ENCODE measurements at regions not wholly inside any gene's neighbourhood (a gene's known extent, or its start where the extent isn't known, plus 50 kb on each side); places are given as distances from the start of the nearest gene placed in this dataset.

DNA sequence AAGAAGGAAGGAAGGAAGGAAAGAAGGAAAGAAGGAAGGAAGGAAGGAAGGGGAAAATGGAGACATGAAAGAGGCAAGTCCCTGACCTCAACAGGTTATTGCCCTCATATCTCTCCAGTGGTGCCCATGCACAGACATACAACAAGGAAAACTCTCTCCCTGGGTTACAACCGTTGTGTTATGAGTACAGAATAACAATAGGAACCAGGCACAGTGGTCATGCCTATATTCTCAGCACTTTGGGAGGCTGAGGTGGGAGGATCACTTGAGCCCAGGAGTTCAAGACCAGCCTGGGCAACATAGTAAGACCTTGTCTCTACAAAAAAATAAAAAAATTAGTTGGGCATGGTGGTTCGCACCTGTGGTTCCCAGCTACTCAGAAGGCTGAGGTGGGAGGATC, 139.4 kb upstream of the HMGA2 start:
- Histone ChIP-seq H3K4me3 (ENCODE audit: low read depth in 1 of 3, low read length in 3 of 3) (no peak overlapping the region), H3K4me1 (ENCODE audit: control insufficient read depth in 3 of 3, insufficient read depth in 2 of 3, low read depth in 1 of 3, low read length in 2 of 3) (no peaks in the 10 kb centered on the region), H3K9me3 (ENCODE audit: control insufficient read depth in 2 of 2, insufficient read depth in 1 of 2, low read depth in 1 of 2, low read length in 1 of 2) (no peaks in the 10 kb centered on the region), H3K36me3 (ENCODE audit: control insufficient read depth in 3 of 3, insufficient read depth in 2 of 3, low read depth in 1 of 3, low read length in 3 of 3) (no peaks in the 10 kb centered on the region), H3K27ac (ENCODE audit: low read depth in 1 of 3, low read length in 2 of 3) (no peak overlapping the region), H3K27me3 (ENCODE audit: control insufficient read depth in 3 of 3, insufficient read depth in 3 of 3, low read length in 3 of 3) (no peaks in the 10 kb centered on the region)
- DNase-seq, result no peak
- WGBS, 3 donors, result 59 to 83% (median 70%) methylated on average over 2 of the region's 2 CpGs
- FAIRE-seq, result no peak

DNA sequence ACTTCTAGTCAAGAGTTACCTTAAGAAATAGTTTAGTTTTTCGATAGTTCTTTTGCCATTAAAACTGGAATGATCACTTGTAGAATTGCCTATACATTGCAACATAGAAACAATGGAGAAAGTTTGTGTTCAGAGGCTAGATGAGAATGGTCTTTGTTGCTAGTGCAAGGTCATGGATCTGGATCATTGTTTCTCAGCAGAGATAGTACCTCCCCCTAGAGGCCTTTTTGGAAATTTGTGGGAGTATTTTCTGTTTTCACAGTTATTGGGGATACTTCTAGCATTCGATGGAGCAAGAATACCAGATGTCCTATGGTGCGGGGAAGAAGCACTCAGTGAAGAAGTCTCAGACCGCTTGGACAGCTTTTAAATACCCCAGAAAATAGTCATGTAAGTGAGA, 138.8 kb upstream of the HMGA2 start:
- H3K4me1 ChIP-seq (ENCODE audit: control insufficient read depth in 3 of 3, insufficient read depth in 2 of 3, low read depth in 1 of 3, low read length in 2 of 3), result no peaks in the 10 kb centered on the region
- no peak overlapping the region for H3K4me3 ChIP-seq (ENCODE audit: low read depth in 1 of 3, low read length in 3 of 3)
- no peaks in the 10 kb centered on the region for H3K36me3 ChIP-seq (ENCODE audit: control insufficient read depth in 3 of 3, insufficient read depth in 2 of 3, low read depth in 1 of 3, low read length in 3 of 3)
- no peaks in the 10 kb centered on the region for H3K27me3 ChIP-seq (ENCODE audit: control insufficient read depth in 3 of 3, insufficient read depth in 3 of 3, low read length in 3 of 3)
- H3K27ac ChIP-seq (ENCODE audit: low read depth in 1 of 3, low read length in 2 of 3), result no peak overlapping the region
- DNase-seq (peak; percentile 25 to 26), FAIRE-seq (no peak)
- no peaks in the 10 kb centered on the region for H3K9me3 ChIP-seq (ENCODE audit: control insufficient read depth in 2 of 2, insufficient read depth in 1 of 2, low read depth in 1 of 2, low read length in 1 of 2)
- WGBS, 3 donors, result 59 to 71% (median 65%) methylated on average over 4 of the region's 4 CpGs

DNA sequence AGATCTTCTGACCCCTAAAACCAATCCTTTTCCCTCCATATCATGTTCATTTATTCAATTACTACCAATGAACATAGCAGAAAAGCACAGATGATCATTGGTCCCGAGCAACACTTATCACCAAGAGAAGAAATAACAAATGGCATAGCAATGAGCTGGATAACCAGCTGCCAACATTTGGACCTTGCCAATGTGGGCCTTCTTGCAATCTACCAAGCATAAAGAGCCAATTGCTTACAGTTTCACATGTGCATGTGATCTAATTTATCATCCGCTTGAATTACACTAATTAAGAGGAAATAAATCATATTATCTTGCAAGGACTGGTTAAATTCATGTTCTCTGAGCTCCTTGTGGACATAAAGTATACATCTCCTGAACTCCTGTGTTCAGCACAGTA, 134.8 kb upstream of the HMGA2 start:
- H3K27me3 ChIP-seq (ENCODE audit: control insufficient read depth in 3 of 3, insufficient read depth in 3 of 3, low read length in 3 of 3), result no peaks in the 10 kb centered on the region
- FAIRE-seq (no peak), DNase-seq (no peak)
- no peak overlapping the region for H3K4me3 ChIP-seq (ENCODE audit: low read depth in 1 of 3, low read length in 3 of 3)
- H3K9me3 ChIP-seq (ENCODE audit: control insufficient read depth in 2 of 2, insufficient read depth in 1 of 2, low read depth in 1 of 2, low read length in 1 of 2), result no peaks in the 10 kb centered on the region
- no peak overlapping the region for H3K27ac ChIP-seq (ENCODE audit: low read depth in 1 of 3, low read length in 2 of 3)
- no peaks in the 10 kb centered on the region for H3K4me1 ChIP-seq (ENCODE audit: control insufficient read depth in 3 of 3, insufficient read depth in 2 of 3, low read depth in 1 of 3, low read length in 2 of 3)
- 71 to 84% (median 74%) methylated on average over 2 of the region's 2 CpGs for WGBS, 3 donors
- H3K36me3 ChIP-seq (ENCODE audit: control insufficient read depth in 3 of 3, insufficient read depth in 2 of 3, low read depth in 1 of 3, low read length in 3 of 3), result no peaks in the 10 kb centered on the region

DNA sequence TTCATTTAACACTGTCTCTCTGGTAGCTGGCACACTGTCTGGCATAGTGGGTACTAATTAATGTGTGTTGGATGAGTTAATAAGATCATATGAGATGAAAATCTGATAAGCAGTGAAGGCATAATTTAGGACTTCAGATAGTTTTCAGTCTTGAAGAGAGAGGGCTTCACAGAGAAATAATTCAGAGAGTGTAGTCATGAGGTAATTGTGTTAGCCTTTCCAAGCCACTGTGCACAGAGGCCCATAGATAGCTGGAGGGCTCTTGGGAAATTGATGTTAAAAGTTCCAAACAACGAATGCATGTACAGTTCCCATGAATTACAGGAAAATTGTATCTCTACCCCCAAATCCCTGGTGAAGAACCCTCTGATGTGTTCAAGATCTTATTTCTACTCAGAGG, 133.8 kb upstream of the HMGA2 start:
- no peak for FAIRE-seq
- H3K27ac ChIP-seq (ENCODE audit: low read depth in 1 of 3, low read length in 2 of 3), result no peak overlapping the region
- no peak for DNase-seq
- 68 to 75% (median 74%) methylated on average over 1 of the region's 1 CpG for WGBS, 3 donors
- no peaks in the 10 kb centered on the region for H3K27me3 ChIP-seq (ENCODE audit: control insufficient read depth in 3 of 3, insufficient read depth in 3 of 3, low read length in 3 of 3)
- no peaks in the 10 kb centered on the region for H3K36me3 ChIP-seq (ENCODE audit: control insufficient read depth in 3 of 3, insufficient read depth in 2 of 3, low read depth in 1 of 3, low read length in 3 of 3)
- no peaks in the 10 kb centered on the region for H3K9me3 ChIP-seq (ENCODE audit: control insufficient read depth in 2 of 2, insufficient read depth in 1 of 2, low read depth in 1 of 2, low read length in 1 of 2)
- no peak overlapping the region for H3K4me3 ChIP-seq (ENCODE audit: low read depth in 1 of 3, low read length in 3 of 3)
- peaks cover 0 to 1% (median 0%) of the 10 kb centered on the region in 3 donors for H3K4me1 ChIP-seq (ENCODE audit: control insufficient read depth in 3 of 3, insufficient read depth in 2 of 3, low read depth in 1 of 3, low read length in 2 of 3)

DNA sequence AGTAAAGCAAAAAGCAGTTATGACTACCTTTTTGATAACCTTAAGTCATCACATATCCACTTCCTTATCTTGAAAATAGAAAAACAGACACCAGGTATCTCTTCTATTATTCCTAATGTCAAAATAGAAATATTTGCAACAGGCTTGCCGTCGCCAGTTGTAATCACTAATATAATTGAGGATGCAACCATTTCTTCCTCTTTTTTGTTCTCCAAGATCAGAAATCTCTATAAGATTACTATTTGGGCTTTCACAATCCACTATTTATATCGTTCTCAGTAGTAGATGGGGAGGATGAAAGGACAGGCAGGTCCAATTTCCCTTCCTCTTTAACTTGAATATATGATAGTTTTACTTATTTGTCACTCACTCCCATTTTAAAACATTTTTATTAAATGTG, 130.2 kb upstream of the HMGA2 start:
- Histone ChIP-seq H3K4me3 (ENCODE audit: low read depth in 1 of 3, low read length in 3 of 3) (no peak overlapping the region), H3K4me1 (ENCODE audit: control insufficient read depth in 3 of 3, insufficient read depth in 2 of 3, low read depth in 1 of 3, low read length in 2 of 3) (peaks cover 0 to 5% (median 3%) of the 10 kb centered on the region in 3 donors), H3K27ac (ENCODE audit: low read depth in 1 of 3, low read length in 2 of 3) (no peak overlapping the region), H3K36me3 (ENCODE audit: control insufficient read depth in 3 of 3, insufficient read depth in 2 of 3, low read depth in 1 of 3, low read length in 3 of 3) (no peaks in the 10 kb centered on the region), H3K9me3 (ENCODE audit: control insufficient read depth in 2 of 2, insufficient read depth in 1 of 2, low read depth in 1 of 2, low read length in 1 of 2) (no peaks in the 10 kb centered on the region), H3K27me3 (ENCODE audit: control insufficient read depth in 3 of 3, insufficient read depth in 3 of 3, low read length in 3 of 3) (no peaks in the 10 kb centered on the region)
- WGBS, 3 donors, result 68 to 79% (median 74%) methylated on average over 3 of the region's 3 CpGs
- FAIRE-seq, result no peak
- no peak for DNase-seq

DNA sequence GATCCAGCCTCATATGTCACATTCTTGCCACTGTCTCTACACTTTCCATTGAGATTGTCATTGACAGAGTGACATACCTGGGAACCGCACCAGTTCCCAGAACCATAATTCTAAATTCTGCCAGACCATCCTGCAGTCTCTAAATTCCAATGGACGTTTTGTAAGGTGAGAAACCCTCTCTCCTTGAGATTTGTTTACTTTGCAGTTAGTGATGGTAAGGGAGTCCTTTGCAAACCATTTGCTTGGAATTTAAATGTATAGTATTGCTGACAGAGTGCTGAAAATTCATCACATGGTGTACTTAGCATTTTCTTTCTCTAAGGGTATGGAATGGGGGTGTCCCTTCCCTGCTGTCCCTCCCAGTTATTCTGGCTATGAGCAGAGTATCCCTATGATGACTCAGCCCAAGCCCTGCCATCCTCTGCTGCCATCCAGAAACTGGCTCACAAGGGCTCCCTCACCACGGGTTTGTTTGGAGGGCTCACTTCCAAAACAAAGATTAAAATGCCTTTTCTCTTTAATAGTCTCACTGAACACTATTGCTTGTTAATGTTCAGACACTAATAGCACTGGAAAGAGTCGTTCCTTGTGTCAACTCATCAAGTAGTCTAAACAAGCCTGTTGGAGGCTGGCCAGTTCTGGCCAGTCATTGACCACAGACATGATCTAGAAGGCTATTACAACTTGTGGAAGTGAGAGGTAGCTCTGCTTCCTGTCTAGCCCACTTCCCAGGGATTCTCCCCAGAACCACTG, 129.0 kb upstream of the HMGA2 start:
- no peaks in the 10 kb centered on the region for H3K9me3 ChIP-seq (ENCODE audit: control insufficient read depth in 2 of 2, insufficient read depth in 1 of 2, low read depth in 1 of 2, low read length in 1 of 2)
- H3K27me3 ChIP-seq (ENCODE audit: control insufficient read depth in 3 of 3, insufficient read depth in 3 of 3, low read length in 3 of 3), result no peaks in the 10 kb centered on the region
- H3K4me1 ChIP-seq (ENCODE audit: control insufficient read depth in 3 of 3, insufficient read depth in 2 of 3, low read depth in 1 of 3, low read length in 2 of 3), result peaks cover 0 to 5% (median 3%) of the 10 kb centered on the region in 3 donors
- H3K27ac ChIP-seq (ENCODE audit: low read depth in 1 of 3, low read length in 2 of 3), result no peak overlapping the region
- FAIRE-seq (no peak), DNase-seq (peak; percentile 11 to 38)
- H3K4me3 ChIP-seq (ENCODE audit: low read depth in 1 of 3, low read length in 3 of 3), result no peak overlapping the region
- H3K36me3 ChIP-seq (ENCODE audit: control insufficient read depth in 3 of 3, insufficient read depth in 2 of 3, low read depth in 1 of 3, low read length in 3 of 3), result no peaks in the 10 kb centered on the region
- WGBS, 3 donors, result 28 to 38% (median 29%) methylated on average over 4 of the region's 4 CpGs

DNA sequence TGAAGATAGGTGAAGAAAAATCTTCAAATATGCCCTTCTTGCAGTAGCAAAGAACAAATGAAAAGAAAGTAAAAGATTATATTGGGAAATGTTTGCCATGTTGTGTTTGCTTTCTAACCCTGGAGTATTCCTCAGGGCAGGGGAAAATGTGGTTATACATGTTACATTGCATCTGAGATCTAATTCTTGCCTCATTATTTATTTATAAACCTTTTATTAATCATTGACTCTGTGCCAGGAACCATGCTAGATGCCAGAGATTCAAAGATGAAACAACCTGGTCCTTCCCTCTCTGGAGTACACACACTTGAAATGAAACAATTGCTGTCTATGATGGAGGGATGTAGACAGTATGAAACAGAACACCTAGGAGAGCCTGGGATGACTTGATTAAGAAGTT, 128.1 kb upstream of the HMGA2 start:
- FAIRE-seq (no peak), DNase-seq (no peak)
- Histone ChIP-seq H3K4me1 (ENCODE audit: control insufficient read depth in 3 of 3, insufficient read depth in 2 of 3, low read depth in 1 of 3, low read length in 2 of 3) (peaks cover 0 to 5% (median 3%) of the 10 kb centered on the region in 3 donors), H3K27ac (ENCODE audit: low read depth in 1 of 3, low read length in 2 of 3) (no peak overlapping the region), H3K4me3 (ENCODE audit: low read depth in 1 of 3, low read length in 3 of 3) (no peak overlapping the region), H3K36me3 (ENCODE audit: control insufficient read depth in 3 of 3, insufficient read depth in 2 of 3, low read depth in 1 of 3, low read length in 3 of 3) (no peaks in the 10 kb centered on the region), H3K27me3 (ENCODE audit: control insufficient read depth in 3 of 3, insufficient read depth in 3 of 3, low read length in 3 of 3) (no peaks in the 10 kb centered on the region), H3K9me3 (ENCODE audit: control insufficient read depth in 2 of 2, insufficient read depth in 1 of 2, low read depth in 1 of 2, low read length in 1 of 2) (no peaks in the 10 kb centered on the region)

DNA sequence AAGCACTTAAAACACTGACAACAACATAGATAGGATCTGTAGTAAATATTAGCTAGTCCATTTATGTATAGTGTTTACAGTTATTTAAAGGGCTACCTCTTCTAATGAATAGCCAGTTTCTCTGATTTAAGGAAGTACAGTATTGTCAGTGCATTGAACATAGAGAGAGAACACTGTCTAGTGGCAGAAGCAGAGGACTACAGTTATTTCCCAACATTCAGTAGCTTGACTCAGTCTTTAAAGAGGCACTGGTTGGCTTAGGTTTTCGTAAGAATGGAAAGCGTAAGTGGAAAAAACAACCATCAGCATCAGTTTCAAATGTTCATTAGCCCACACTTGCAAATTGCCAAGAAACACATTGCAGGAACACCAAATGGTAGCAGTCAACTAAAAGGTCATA, 125.0 kb upstream of the HMGA2 start:
- no peak overlapping the region for H3K4me3 ChIP-seq (ENCODE audit: low read depth in 1 of 3, low read length in 3 of 3)
- H3K9me3 ChIP-seq (ENCODE audit: control insufficient read depth in 2 of 2, insufficient read depth in 1 of 2, low read depth in 1 of 2, low read length in 1 of 2), result peaks cover 0 to 2% of the 10 kb centered on the region in 2 donors
- no peak for DNase-seq
- H3K27ac ChIP-seq (ENCODE audit: low read depth in 1 of 3, low read length in 2 of 3), result no peak overlapping the region
- no peaks in the 10 kb centered on the region for H3K36me3 ChIP-seq (ENCODE audit: control insufficient read depth in 3 of 3, insufficient read depth in 2 of 3, low read depth in 1 of 3, low read length in 3 of 3)
- no peak for FAIRE-seq
- H3K4me1 ChIP-seq (ENCODE audit: control insufficient read depth in 3 of 3, insufficient read depth in 2 of 3, low read depth in 1 of 3, low read length in 2 of 3), result peaks cover 0 to 5% (median 3%) of the 10 kb centered on the region in 3 donors
- no peaks in the 10 kb centered on the region for H3K27me3 ChIP-seq (ENCODE audit: control insufficient read depth in 3 of 3, insufficient read depth in 3 of 3, low read length in 3 of 3)
- WGBS, 3 donors, result 75 to 94% (median 91%) methylated on average over 2 of the region's 2 CpGs

DNA sequence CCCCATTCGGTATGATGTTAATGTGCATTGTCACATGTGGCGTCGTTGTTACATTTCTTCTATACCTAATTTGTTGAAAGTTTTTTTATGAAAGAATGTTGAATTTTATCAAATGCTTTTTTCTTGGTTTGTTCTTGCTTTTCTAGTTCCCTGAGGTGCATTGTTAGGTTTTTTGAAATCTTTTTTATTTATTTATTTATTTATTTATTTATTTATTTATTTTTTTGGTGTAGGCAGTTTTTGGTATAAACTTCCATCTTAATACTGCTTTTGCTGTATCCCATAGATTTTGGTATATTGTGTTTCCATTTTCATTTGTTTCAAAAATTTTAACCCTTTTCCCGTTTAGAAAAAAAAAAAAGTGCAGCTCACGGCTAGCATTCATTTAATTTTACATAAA, 121.1 kb upstream of the HMGA2 start:
- Histone ChIP-seq H3K27ac (ENCODE audit: low read depth in 1 of 3, low read length in 2 of 3) (no peak overlapping the region), H3K4me1 (ENCODE audit: control insufficient read depth in 3 of 3, insufficient read depth in 2 of 3, low read depth in 1 of 3, low read length in 2 of 3) (no peaks in the 10 kb centered on the region), H3K9me3 (ENCODE audit: control insufficient read depth in 2 of 2, insufficient read depth in 1 of 2, low read depth in 1 of 2, low read length in 1 of 2) (peaks cover 0 to 6% of the 10 kb centered on the region in 2 donors), H3K27me3 (ENCODE audit: control insufficient read depth in 3 of 3, insufficient read depth in 3 of 3, low read length in 3 of 3) (no peaks in the 10 kb centered on the region), H3K36me3 (ENCODE audit: control insufficient read depth in 3 of 3, insufficient read depth in 2 of 3, low read depth in 1 of 3, low read length in 3 of 3) (no peaks in the 10 kb centered on the region), H3K4me3 (ENCODE audit: low read depth in 1 of 3, low read length in 3 of 3) (no peak overlapping the region)
- 91 to 94% (median 93%) methylated on average over 5 of the region's 5 CpGs for WGBS, 3 donors
- DNase-seq (no peak), FAIRE-seq (no peak)
